ENCODE measurements at regions not wholly inside any gene's neighbourhood (a gene's known extent, or its start where the extent isn't known, plus 50 kb on each side); places are given as distances from the start of the nearest gene placed in this dataset.

DNA sequence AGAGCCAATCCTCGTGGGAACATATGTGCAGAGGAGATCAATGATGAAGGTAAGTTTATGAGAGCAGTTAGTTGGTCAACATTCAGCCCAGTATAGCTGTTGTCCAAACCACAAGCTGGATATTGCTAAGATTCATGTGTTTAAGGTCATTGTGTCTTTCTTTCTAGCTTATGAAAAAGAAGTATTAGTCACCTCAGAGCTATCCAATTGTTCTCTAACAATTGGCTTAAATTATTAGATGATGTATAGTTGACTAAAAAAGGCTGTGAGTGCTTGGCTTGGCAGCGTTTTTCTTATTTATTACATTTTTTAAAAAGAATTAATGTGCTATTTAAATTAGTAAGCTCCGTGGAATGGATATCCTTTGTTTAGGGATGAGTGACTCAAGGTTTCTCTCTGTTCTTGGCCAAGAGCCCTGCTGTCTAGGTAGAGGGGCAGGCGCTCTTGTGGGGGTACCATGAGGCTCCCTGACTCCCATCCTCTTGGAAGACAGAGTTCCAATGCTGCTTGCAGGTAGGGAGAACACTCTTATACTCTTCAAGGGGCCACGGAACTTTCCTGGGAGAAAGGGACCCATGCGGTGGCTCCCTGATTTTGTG is 487.4 kb downstream of the IRX1 start:
- DNase-seq, result no peak

DNA sequence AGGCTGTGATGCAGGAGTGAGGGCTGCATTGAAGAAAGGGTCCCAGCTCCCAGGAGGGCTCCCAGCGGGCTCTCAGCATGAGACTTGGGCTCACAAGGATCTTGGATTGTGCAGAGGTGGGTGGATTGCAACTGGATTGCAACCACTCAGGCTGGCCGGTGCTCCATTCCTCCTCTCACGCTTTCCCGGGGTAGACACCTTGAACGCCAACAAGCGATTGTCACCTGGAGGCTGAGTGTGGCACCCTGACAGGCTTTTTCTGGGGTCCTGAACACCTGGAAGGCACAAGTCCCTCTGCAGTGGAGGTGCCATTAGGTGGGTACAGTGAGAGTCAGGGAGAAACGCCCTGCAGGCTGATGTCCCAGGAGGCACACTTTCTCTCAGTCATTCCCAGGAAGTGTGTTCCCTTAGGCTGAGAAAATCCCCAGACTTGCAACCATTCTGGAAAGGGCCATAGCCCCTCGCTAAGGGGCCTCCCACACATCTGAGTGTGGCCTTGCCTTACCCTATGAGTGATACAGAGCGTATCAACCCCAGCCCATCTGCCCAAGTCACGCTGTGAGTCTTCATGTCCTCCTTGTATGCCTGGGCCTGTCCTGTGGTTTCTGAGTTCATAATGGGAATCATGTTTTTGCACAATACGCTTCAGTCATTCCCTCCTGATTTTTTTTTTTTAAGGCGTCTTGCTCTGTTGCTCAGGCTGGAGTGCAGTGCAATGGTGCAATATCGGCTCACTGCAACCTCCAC is 488.1 kb downstream of the IRX1 start:
- DNase-seq, result no peak

DNA sequence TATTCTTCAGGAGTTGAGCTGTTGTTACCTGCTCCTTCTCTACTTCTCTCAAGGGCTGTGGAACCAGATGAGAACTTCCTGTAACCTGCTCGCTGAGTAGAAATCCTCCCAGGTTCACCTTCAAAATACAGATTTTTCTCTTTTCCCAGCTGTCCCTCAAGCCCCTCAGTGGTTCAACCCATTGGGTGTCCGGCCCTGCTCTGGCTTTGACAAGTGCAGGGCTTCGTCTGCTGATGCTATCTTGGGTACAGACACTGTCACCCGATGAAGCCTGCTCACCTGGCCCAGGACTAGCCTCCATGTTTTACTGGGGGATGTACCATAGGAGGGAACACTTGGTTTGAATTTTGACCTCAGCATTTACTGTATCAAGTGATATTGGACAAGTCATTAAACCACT is 490.4 kb downstream of the IRX1 start:
- no peak for DNase-seq

DNA sequence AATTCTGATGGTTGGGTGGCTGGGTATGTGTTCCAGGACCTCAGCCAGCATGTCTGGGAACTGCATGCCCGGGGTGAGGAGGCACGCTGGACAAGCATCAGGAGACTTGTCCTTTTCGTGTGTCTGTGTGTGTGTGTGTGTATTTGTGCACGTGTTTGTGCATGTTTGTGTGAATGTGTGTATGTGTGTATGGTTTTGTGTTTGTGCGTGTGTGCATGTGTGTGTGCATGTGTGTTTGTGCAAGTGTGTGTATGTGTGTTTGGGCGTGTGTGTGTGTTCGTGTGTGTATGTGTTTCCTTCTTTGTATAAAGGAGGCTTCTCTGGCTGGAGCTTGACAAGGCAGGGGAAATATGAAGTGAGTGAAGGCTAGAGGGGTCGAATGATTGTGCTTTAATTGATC is 491.5 kb downstream of the IRX1 start:
- no peak for DNase-seq

DNA sequence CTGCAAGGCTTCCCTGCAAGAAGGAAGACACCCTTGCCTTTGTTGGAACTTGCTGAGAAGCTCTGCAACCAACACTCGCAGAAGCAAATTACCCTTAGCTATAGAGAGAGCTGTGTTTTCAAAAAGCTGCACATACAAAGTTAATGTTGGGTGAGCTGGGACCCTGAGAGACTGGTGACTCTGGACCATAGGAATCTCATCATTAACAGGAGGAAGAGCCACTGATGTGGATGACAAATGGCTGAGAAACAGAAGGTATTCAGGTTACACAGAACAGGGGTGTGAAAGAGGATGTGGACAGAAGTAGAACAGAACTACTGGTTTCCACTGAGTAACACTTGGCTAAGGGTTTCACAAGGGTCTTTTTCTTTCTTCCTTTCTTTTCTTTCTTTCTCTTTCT is 493.5 kb downstream of the IRX1 start:
- no peak for DNase-seq

DNA sequence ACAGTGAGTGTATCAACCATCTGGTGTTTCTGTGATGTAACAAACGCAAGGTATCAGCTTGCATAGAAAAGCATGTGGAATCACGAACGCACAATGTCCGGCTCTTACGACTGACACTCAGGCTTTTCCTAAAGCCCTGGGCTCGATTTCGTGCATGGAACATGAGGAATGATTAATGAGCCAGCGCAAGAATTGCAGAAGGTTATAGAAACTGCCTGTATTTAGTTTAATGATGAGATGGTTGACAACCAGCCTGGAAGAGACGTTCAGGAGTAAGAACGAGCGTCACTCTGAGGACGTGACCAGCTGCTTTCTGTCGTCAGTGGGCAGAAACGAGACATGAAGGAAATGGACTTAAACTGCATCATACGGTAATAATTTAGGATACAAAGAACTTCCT is 497.6 kb downstream of the IRX1 start:
- DNase-seq, result no peak

DNA sequence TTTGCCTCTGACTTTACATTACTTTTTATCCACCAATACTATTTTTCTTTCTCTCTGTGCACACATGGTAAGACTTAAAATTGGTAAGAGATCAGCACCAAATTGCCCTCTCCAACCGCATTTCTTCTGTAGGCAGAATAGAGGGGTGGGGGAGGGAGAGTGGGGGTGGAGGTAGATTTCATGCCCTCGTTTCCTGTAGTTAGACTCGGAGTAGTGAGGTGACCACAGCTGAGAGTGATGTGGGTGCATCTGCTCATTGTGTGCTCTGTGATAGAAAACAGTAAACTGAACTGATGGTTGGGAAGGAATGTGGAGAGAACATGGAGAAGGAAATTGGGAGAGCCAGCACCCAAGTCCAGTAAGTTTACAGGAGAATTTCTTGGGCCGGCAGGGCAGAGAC is 498.3 kb downstream of the IRX1 start:
- DNase-seq, result no peak

DNA sequence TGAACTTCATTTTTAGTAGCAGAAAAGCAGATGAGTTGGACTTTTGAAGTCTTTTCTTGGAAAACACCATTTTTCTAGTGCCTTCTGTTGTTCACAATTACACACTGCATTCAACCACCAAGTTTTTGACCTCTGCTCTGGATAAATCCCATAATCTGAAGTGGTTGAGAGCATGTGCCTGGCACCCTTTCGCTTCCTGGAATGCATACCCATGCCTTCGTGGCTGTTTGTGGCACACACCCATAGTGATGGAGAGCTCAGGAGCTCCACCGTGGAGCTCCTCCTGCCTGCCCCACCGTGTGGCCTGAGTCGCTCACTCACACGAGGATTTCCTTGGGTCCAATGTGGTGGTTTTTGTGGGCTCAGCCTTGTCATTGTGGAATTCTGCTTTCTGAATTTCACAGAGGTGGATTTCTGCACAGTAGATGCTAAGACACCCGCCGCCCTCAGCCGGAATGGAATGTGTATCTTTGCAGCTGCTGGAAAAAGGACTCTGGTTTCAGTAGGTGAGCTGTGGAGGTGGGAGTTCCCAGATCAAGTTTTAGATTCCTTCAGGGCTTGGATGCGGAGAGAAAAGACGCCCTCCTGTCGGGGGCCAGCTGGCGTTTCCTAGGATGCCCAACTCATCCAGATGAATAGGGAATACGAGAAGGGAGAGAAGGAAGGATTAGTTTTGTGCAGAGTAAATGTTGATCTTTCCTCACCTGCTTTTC is 500.4 kb downstream of the IRX1 start:
- DNase-seq, result no peak

DNA sequence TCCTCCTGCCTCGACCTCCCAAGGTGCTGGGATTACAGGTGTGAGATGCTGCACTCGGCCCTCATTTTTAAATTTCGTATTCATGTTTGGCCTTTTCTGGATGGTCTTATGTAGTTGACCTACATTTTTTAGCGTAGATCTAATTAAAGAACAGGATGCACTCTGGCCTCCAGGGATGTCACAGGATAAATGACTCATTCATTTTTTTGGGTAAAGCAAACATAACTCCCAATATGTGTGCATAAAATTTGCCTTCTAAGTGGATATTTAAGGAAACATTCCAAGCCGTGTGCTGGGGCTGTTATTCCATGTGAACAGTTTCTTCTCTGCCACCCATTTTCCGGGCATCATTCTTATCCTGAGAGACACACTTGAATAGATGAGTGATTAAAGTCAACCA is 501.6 kb downstream of the IRX1 start:
- DNase-seq, result no peak

DNA sequence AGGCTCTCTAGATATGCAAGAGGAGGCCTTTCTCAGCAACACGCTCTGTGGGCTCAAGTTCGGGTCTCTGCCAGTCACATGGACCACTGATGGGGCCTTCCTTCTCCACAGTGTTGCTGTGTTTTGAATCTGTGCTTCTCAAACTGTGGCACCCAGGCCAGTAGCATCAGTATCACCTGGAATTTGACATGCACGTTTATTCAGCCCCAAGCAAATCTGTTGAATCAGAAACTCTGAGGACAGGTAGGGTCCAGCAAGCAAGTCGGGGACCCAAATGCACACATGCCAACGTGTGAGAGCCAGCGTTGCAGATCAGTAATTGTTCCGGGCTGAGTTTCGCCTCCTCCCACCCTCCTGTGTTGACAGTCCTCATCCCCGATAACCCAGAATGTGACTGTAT is 502.6 kb downstream of the IRX1 start:
- DNase-seq, result no peak

DNA sequence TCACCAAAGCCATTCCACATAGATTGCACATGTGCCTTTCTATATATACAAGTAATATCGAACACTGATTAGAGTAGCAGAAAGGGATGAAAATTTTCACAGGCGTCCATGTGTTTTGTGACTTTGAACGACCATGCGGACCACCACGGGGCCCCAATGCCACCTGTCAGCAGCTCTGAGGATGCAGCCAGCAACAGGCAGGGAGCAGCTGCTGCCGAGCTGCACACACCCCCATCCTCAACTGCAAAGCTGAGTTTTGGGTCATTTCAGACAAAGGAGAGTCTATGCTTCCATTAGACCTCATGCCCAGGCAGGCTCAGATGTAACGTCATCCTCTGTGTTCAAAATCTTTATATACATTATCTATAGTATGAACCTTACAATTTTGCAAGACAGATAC is 503.8 kb downstream of the IRX1 start:
- no peak for DNase-seq

DNA sequence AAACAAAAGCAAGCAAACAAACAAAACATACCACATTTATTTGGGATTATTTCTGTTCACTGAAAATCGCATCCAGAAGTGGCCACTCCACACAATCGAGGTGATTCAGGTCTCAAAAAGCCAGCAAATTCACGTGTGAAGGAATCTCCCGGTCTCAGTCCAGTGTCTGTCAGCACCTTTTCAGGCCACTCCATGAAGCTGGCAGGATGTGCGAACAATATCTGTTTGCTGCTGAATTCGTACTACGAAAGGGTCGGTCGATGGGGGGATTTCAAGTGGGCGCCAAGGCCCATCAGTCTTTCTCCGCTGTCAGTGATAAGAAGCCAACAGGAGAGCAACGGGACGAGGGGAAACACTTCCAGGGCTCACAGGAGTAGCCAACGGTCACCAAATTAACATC is 505.1 kb downstream of the IRX1 start:
- DNase-seq, result no peak

DNA sequence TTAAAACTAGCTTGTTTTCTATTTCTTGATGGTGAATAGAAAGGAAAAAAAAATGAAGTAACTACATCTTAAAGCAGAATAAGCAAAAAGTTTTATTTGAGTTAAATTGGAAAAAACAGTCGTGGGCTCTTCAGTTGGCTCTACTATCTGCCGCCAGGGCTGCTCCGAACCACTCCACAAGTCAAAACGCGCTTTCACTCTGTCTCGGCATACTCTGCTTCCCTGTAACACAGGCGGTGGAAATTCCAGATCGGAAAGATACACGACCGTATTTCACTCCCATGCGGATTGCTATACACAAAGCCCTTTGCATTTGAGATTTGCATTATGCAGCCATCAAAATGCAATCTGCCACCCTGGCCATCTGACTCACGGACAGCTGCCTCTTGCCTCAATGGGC is 505.6 kb downstream of the IRX1 start:
- no peak for DNase-seq

DNA sequence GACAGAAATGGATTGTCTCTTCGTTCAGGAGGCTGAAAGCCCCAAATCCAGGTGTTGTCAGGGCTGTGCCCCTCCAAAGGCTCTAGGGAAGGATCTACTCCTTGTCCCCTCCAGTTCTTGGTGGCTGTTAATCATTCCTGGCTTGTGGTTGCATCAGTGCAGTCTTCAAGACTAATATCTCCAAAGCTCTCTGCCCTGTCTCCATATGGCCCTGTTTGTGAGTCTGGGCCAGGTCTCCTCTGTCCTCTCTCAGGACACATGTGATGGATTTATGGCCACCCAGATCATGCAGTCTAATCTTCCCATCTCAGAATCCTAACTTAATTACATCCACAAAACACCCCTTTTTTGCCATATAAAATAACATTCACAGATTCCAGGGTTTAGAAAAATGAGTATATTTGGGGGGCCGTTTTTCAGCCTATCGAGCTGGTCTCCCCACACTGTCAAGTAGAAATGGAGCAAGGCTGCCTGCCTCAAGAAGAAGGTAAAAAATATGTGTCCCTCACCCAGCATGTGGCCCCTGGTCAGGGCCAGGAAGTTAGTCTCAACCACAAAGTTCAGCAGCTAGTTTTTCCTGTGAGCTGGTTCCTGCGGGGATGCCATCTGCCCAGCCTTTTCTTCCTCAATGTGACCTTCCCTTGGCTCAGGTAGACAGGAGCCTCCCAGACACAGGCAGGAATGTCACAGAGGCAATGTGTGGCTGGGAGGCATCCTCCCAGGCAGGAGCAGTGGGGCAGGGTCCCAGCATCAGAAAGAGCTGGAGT is 509.4 kb downstream of the IRX1 start:
- DNase-seq, result no peak

DNA sequence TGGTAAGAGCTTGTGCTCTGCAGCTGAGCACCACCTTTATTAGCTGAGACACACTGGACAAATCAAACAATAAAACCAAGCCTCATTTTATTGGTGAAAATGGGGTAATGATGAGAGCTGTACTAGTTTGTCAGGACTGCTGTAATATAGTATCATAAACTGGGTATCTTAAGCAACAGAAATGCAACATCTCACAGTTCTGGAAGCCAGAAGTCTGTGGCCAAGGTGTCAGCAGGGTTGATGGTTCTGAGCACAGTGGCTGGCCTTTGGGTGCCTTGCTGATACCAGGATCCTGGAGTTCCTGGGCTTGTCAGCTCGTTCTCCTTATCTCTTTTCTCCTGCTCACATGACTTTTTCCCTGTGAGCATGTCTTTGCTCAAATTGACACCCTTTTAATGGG is 513.1 kb downstream of the IRX1 start:
- no peak for DNase-seq

DNA sequence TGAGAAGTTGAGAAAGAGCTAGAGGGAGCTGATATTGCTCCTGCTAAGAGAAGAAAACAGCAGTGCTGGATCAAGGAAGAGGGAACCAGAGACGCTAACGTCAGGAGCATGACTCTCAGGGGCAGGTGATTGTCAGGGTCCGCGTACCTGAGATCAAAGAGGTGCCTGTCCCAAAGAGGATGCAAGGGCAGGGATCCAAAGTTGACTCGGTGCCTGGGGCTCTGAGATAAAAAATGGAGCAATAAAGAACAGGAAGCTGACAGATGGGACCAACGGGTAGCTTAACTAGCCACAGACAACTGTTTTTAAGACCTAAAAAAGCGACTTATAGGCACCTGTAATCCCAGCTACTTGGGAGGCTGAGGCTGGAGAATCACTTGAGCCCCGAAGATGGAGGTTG is 517.8 kb downstream of the IRX1 start:
- DNase-seq, result no peak

DNA sequence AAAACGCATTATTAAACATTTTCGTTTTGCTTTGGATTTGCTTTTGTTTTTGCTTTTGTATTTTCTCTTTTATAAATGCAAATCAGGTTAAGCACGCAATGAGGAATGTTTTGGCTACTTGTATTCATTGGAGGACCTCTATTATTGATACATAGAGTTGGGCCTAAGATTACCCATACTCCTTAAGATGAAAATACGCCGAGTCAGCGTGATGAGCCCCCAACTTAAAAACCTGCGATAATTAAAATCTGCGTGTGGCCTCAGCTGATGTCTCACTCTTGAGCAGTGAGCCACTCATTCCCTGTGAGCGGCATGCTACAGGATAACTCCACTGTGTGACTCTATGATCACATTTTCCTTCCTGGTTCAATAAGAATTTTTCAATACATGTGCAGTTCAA is 518.3 kb downstream of the IRX1 start:
- no peak for DNase-seq

DNA sequence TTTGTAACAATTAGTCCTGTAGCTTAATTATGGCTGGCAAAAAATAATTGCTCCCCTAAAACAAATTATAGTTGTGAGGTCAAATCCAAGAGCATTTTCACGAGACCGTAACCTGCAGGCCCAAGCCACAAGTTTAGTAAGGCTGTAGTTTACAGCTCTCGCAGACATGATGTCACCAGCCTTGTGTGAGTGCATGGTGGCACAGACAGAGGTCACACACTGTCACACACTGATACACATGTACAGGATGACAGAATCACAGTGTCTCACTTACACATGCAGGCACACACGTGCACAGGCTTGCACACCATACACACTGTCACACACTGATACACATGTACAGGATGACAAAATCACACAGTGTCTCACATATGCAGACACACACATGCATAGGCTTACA is 518.8 kb downstream of the IRX1 start:
- no peak for DNase-seq

DNA sequence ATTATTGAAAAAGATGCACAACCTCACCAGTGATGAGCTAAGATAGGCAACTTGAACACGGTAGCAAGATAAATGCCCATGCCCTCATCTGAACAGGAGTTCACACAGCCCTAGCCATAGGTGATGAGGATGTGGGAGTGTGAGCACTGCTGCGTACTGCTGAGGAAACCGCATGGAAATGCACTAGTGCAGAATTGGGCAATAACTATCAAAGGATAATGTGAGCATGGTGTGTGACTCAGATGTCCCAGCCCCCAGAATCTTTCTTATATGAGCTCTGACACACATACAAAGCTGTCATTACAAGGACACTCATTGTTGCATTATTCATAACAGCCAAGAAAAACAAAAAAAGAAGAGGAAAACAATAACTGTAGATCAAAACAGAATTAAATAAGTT is 521.2 kb downstream of the IRX1 start:
- no peak for DNase-seq

DNA sequence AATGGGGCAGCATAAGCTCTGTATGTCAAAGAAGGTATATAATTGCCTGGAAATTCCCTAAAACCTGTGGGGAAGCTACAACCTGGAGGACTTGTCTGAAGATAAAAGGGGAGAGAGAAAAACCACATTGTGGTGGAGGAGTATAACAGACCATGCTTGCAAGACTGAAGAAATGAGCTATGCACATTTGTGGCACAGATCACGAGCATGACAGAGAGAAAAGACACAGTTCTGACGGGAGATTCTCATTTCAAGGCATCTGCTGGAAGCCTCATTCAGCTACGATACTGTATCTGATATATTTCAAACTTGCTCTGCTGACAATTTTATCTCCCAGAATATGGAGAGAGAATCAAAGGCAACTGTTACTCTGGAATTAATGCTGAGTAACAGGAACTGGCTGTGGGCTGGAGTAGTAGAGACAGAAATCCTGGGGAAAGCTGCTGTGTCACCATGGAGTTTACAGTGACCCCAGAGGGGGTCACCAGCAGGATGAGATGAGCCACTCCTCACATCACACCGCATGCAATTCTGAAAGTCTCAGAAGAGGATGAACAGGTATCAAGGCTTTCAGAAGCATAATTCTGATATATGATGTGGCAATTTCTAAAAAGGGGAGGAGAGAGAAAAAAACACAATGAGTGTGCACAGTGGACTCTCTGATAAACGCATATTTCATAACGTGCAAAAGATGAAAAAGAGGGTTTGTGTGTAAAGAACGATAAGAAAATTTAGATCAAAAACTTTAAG is 528.8 kb downstream of the IRX1 start:
- DNase-seq, result no peak

DNA sequence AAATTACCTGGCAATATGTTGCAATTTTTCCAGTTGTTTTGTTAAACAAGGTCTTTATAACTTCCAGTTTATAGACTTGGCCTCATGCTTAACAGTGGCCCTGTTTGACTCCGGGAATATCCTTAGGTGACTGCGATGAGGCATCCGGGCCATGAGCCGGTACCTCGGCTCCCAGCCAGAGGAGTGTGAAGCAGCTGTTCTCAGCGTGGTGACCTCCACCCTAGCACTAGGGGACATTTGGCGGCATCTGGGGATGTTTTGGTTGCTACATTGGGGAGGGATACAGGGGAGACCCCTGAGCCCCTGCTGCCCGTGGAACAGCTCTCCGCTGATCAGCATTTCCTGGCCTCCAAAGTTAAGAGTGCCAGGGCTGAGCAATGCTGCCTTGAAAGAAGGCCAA is 533.4 kb downstream of the IRX1 start:
- no peak for DNase-seq

DNA sequence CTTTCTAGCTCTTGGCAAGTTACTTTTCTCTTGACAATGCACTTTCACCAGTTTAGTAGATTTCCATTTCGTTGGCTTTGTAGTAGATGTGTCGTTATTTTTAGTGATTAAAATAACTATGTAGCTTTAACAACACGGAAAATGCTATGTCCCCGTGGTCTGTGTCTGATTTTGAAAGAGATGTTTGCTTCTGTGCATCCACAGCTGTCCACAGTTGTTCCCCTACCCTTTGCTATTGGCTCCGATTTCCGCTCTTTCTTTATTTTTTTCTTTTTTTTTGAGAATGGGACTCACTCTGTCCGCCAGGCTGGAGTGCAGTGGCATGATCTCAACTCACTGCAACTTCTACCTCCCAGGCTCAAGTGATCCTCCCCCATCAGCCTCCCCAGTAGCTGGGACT is 533.9 kb downstream of the IRX1 start:
- no peak for DNase-seq

DNA sequence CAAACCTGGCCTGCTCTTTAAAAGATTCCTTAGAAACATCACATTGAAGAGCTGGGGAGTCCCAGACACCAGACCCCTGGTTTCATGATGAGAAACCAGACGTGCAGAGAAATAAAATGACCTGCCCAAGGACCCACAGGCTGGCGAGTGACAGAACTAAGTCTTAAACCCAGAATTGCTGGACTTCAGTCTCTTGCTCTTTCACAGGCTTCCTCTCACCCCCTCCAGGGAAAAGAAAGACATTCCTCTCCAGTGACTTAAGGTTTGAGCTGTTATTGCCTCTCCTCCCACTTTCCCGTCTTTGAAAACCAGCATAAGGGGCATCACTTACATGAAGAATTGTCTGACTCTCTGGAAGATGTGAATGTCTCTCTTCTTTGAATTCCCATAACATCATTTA is 535.2 kb downstream of the IRX1 start:
- DNase-seq, result no peak

All from right forelimb (tissue), 1 donor.